ENCODE measurements at regions not wholly inside any gene's neighbourhood (a gene's known extent, or its start where the extent isn't known, plus 50 kb on each side); places are given as distances from the start of the nearest gene placed in this dataset.

- H3K36me3 ChIP-seq (ENCODE audit: control insufficient read depth, insufficient read depth, low read length) = no peaks in the 10 kb centered on the region
- H3K9me1 ChIP-seq (ENCODE audit: insufficient read depth, low read length) = no peaks in the 10 kb centered on the region
- no peak overlapping the region for H2BK120ac ChIP-seq (ENCODE audit: low read depth, low read length)
- no peaks in the 10 kb centered on the region; the same call in 1 of the 2 replicates for H3K27me3 ChIP-seq (ENCODE audit: control insufficient read depth, insufficient read depth, low read length)
- H3K9ac ChIP-seq (ENCODE audit: low read depth, low read length) = no peak overlapping the region
- CTCF ChIA-PET = no interaction called here
- no peak overlapping the region for H3K27ac ChIP-seq (ENCODE audit: insufficient read depth, low read length)
- no peak overlapping the region for H4K8ac ChIP-seq (ENCODE audit: low read depth in 2 of 2, low read length in 2 of 2)
- H2AK5ac ChIP-seq (ENCODE audit: low read depth, low read length) = no peak overlapping the region
- intact Hi-C loops (cut with micrococcal nuclease) = loop anchor here (5.0 kb wide), 1 partner anchor 45 kb away; no protein-coding TSS in a partner anchor
- H2BK20ac ChIP-seq (ENCODE audit: low read depth, low read length) = no peak overlapping the region
- no peak overlapping the region for H4K5ac ChIP-seq (ENCODE audit: low read depth, low read length)
- H3K23ac ChIP-seq (ENCODE audit: low read depth, low read length) = no peak overlapping the region
- no peak overlapping the region for H4K91ac ChIP-seq (ENCODE audit: insufficient read depth, low read depth, low read length)
- no peak overlapping the region for H2BK5ac ChIP-seq (ENCODE audit: low read depth, low read length, poor library complexity, severe bottlenecking)
- H3K79me1 ChIP-seq (ENCODE audit: low read depth in 1 of 2, low read length in 2 of 2) = no peaks in the 10 kb centered on the region
- H3K4me3 ChIP-seq (ENCODE audit: insufficient read depth, low read depth, low read length) = no peak overlapping the region
- POLR2A ChIA-PET (ENCODE audit: unreplicated experiment) = no interaction called here
- H3K56ac ChIP-seq (ENCODE audit: extremely low read depth, insufficient read depth, low read length) = no peak overlapping the region
- dilution Hi-C loops (cut with HindIII; ENCODE audit: low sequenced_read_pairs, unreplicated experiment) = no loop called here
- H2BK15ac ChIP-seq (ENCODE audit: low read depth, low read length) = no peak overlapping the region
- no peak overlapping the region for H3K4ac ChIP-seq (ENCODE audit: low read depth, low read length)
- WGBS, 2 experiments (ENCODE audit: extremely low coverage in 2 of 2, insufficient read length in 1 of 2) = 74% methylated on average over 3 of the region's 5 CpGs; no CpG with 5 or more reads in 1 of the 2 experiments
- no peaks in the 10 kb centered on the region for H3K4me1 ChIP-seq (ENCODE audit: control insufficient read depth, insufficient read depth, low read length)
- no peaks in the 10 kb centered on the region for H3K9me3 ChIP-seq (ENCODE audit: control insufficient read depth, insufficient read depth, low read length)
- ATAC-seq (ENCODE audit: low read depth) = no peak
- no peak overlapping the region for H2AFZ ChIP-seq (replicated peaks; ENCODE audit: low read length, poor library complexity)
- H3K18ac ChIP-seq (ENCODE audit: low read depth, low read length) = no peak overlapping the region
- H3K14ac ChIP-seq (replicated peaks; ENCODE audit: low read depth, low read length) = no peak overlapping the region
- BruUV-seq (replicated peaks) = no TSS peak
- no peak for TF ChIP-seq NFE2L2 (IDR thresholded peaks at IDR 0.05; ENCODE audit: low read depth, low read length)
- no peak for TF ChIP-seq MXI1 (IDR thresholded peaks at IDR 0.05; ENCODE audit: borderline replicate concordance, low read depth, low read length)
- no peak for TF ChIP-seq RFX5 (IDR thresholded peaks at IDR 0.05; ENCODE audit: low read depth, low read length)
- TF ChIP-seq CHD1 (IDR thresholded peaks at IDR 0.05; ENCODE audit: low read depth, low read length) = no peak
- TF ChIP-seq ELK1 (IDR thresholded peaks at IDR 0.05; ENCODE audit: borderline replicate concordance, low read depth, low read length) = no peak
- TF ChIP-seq POLR2A (IDR thresholded peaks at IDR 0.05; ENCODE audit: low read depth, low read length) = no peak
- TF ChIP-seq MAFK (IDR thresholded peaks at IDR 0.05; ENCODE audit: low read depth, low read length) = no peak
- no peak for TF ChIP-seq BHLHE40 (IDR thresholded peaks at IDR 0.05; ENCODE audit: low read depth, low read length)
- no peak for TF ChIP-seq MAZ (IDR thresholded peaks at IDR 0.05; ENCODE audit: borderline replicate concordance, low read depth, low read length)
- no peak for TF ChIP-seq FOS (IDR thresholded peaks at IDR 0.05; ENCODE audit: low read depth, low read length)
- TF ChIP-seq RCOR1 (IDR thresholded peaks at IDR 0.05; ENCODE audit: insufficient replicate concordance, low read length) = no peak
- TF ChIP-seq CEBPB (IDR thresholded peaks at IDR 0.05; ENCODE audit: low read depth, low read length) = no peak
- TF ChIP-seq RAD21 (IDR thresholded peaks at IDR 0.05; ENCODE audit: low read length) = no peak
- TF ChIP-seq CTCF (conservative IDR thresholded peaks at IDR 0.05; ENCODE audit: low read depth, low read length) = no peak
- TF ChIP-seq SMC3 (IDR thresholded peaks at IDR 0.05; ENCODE audit: low read depth, low read length) = no peak
- no peak for TF ChIP-seq USF2 (IDR thresholded peaks at IDR 0.05; ENCODE audit: low read depth, low read length)
- no peak overlapping the region for H2AK9ac ChIP-seq (replicated peaks; ENCODE audit: low read depth, low read length, poor library complexity)
- no peak for DNase-seq
- no peaks in the 10 kb centered on the region for H4K20me1 ChIP-seq (ENCODE audit: insufficient read depth, low read length)
- in situ Hi-C loops (cut with MboI; ENCODE audit: low sequenced_read_pairs) = no loop called here
- H3K4me2 ChIP-seq (ENCODE audit: low read depth, low read length) = no peak overlapping the region; the same call in 1 of the 2 replicates
Observed at GRCh38 chr1:215397106-215397505, 170.0 kb upstream of the KCTD3 start.

Data from IMR-90 (cell line).